HG03342 (cell line): ENCODE measurements at regions not wholly inside any gene's neighbourhood (a gene's known extent, or its start where the extent isn't known, plus 50 kb on each side); places are given as distances from the start of the nearest gene placed in this dataset.
A peak's percentile ranks its signal among the peaks of the same experiment; 100 is the strongest.
"Not testable (repeated sequence)": the region's sequence is repeated elsewhere in the genome, so short reads cannot be mapped to it uniquely, and the experiment has no call there.

Experiments
- ATAC-seq: cut with Tn5 transposase; IDR thresholded peaks from one replicate; pipeline ENCODE4 v1.9.1; 2021; ENCODE audit warnings: mild to moderate bottlenecking, moderate library complexity; ENCODE audit not compliant: unreplicated experiment

- ATAC-seq, result no peak
Observed at GRCh38 chr2:76050196-76050595, 339.5 kb upstream of the GCFC2 start.

GRCh38 chr2:76044701-76045100 lies 334.0 kb upstream of the GCFC2 start:
- ATAC-seq, result no peak

GRCh38 chr2:76039505-76039904 lies 328.8 kb upstream of the GCFC2 start:
- ATAC-seq, result no peak

GRCh38 chr2:76027761-76028160 lies 317.0 kb upstream of the GCFC2 start:
- no peak for ATAC-seq

- ATAC-seq, result no peak
Observed at GRCh38 chr2:76019128-76019527, 308.4 kb upstream of the GCFC2 start.

- ATAC-seq, result no peak
Observed at GRCh38 chr2:76009484-76009883, 298.8 kb upstream of the GCFC2 start.

GRCh38 chr2:76008001-76008702 lies 297.4 kb upstream of the GCFC2 start:
- ATAC-seq, result peak; percentile 79

GRCh38 chr2:76000425-76000824 lies 289.7 kb upstream of the GCFC2 start:
- no peak for ATAC-seq

GRCh38 chr2:75998451-75998850 lies 287.7 kb upstream of the GCFC2 start:
- no peak for ATAC-seq

- no peak for ATAC-seq
Observed at GRCh38 chr2:75994759-75995158, 284.0 kb upstream of the GCFC2 start.

- not testable (repeated sequence) for ATAC-seq
Observed at GRCh38 chr2:75988622-75989021, 277.9 kb upstream of the GCFC2 start.

- no peak for ATAC-seq
Observed at GRCh38 chr2:75986617-75987016, 275.9 kb upstream of the GCFC2 start.

- ATAC-seq, result no peak
Observed at GRCh38 chr2:75982719-75983118, 272.0 kb upstream of the GCFC2 start.

GRCh38 chr2:75964646-75965045 lies 253.9 kb upstream of the GCFC2 start:
- ATAC-seq, result no peak

- ATAC-seq, result no peak
Observed at GRCh38 chr2:75960472-75961009, 249.8 kb upstream of the GCFC2 start.

- no peak for ATAC-seq
Observed at GRCh38 chr2:75959724-75960471, 249.2 kb upstream of the GCFC2 start.

- ATAC-seq, result no peak
Observed at GRCh38 chr2:75954761-75955160, 244.0 kb upstream of the GCFC2 start.

- ATAC-seq, result no peak
Observed at GRCh38 chr2:75952173-75952572, 241.5 kb upstream of the GCFC2 start.

GRCh38 chr2:75949385-75950030 lies 238.8 kb upstream of the GCFC2 start:
- ATAC-seq, result no peak

- no peak for ATAC-seq
Observed at GRCh38 chr2:75936311-75936710, 225.6 kb upstream of the GCFC2 start.

- no peak for ATAC-seq
Observed at GRCh38 chr2:75932996-75933395, 222.3 kb upstream of the GCFC2 start.

GRCh38 chr2:75928093-75928492 lies 217.4 kb upstream of the GCFC2 start:
- ATAC-seq, result no peak
